IPS DF 6.9 (cell line): ENCODE measurements at regions not wholly inside any gene's neighbourhood (a gene's known extent, or its start where the extent isn't known, plus 50 kb on each side); places are given as distances from the start of the nearest gene placed in this dataset.

Experiments used
- DNase-seq: peaks from one replicate; pipeline ENCODE4 v3.0.0-alpha.2; 2013; ENCODE audit warnings: low read depth, low spot score
- H3K27ac ChIP-seq: one replicate; pipeline ENCODE4 v1.5.1; 2013; ENCODE audit warnings: low read length, control low read depth
- H3K27me3 ChIP-seq: 2 replicates; pipeline ENCODE4 v1.6.1; 2013; ENCODE audit warnings: mild to moderate bottlenecking, low read length; ENCODE audit not compliant: control insufficient read depth, insufficient read depth
- H3K36me3 ChIP-seq: 2 replicates; pipeline ENCODE4 v1.6.1; 2013; ENCODE audit warnings: low read length; ENCODE audit not compliant: control insufficient read depth, insufficient read depth
- H3K4me1 ChIP-seq: 2 replicates; pipeline ENCODE4 v1.6.1; 2013; ENCODE audit warnings: low read length; ENCODE audit not compliant: control insufficient read depth, insufficient read depth
- H3K4me3 ChIP-seq: 2 replicates; pipeline ENCODE4 v1.5.1; 2013; ENCODE audit warnings: mild to moderate bottlenecking, low read length
- H3K9me3 ChIP-seq: 2 replicates; pipeline ENCODE4 v1.6.1; 2013; ENCODE audit warnings: low read length, inconsistent platforms; ENCODE audit not compliant: control insufficient read depth, insufficient read depth
- WGBS: extraction: QIAGEN DNeasy Blood & Tissue Kit; methylation state at CpG from one replicate; pipeline ENCODE4 v1.1.7; 2013; ENCODE audit warnings: mixed read lengths, missing lambda C conversion rate; ENCODE audit not compliant: insufficient read length, insufficient coverage; 5-methylcytosine and 5-hydroxymethylcytosine counted together

- WGBS = no CpG with 5 or more reads among the region's 2 CpGs
Observed at GRCh38 chr5:155838394-155838793, 488.6 kb upstream of the SGCD start.

GRCh38 chr5:155839251-155840037 is 487.5 kb upstream of the SGCD start:
- H3K36me3 ChIP-seq = no peaks in the 10 kb centered on the region
- no CpG with 5 or more reads among the region's 5 CpGs for WGBS
- no peak overlapping the region for H3K27ac ChIP-seq
- H3K27me3 ChIP-seq = no peaks in the 10 kb centered on the region
- no peak for DNase-seq
- H3K4me1 ChIP-seq = no peaks in the 10 kb centered on the region
- H3K9me3 ChIP-seq = no peaks in the 10 kb centered on the region
- no peak overlapping the region for H3K4me3 ChIP-seq

More at GRCh38 chr5:155838394-155838793, 488.6 kb upstream of the SGCD start:
- H3K27me3 ChIP-seq = no peaks in the 10 kb centered on the region
- no peaks in the 10 kb centered on the region for H3K36me3 ChIP-seq
- H3K4me3 ChIP-seq = no peak overlapping the region
- no peaks in the 10 kb centered on the region for H3K4me1 ChIP-seq
- no peak overlapping the region for H3K27ac ChIP-seq
- no peak for DNase-seq
- no peaks in the 10 kb centered on the region for H3K9me3 ChIP-seq

- no peaks in the 10 kb centered on the region for H3K36me3 ChIP-seq
- H3K27ac ChIP-seq = no peak overlapping the region
- DNase-seq = no peak
- H3K27me3 ChIP-seq = no peaks in the 10 kb centered on the region
- H3K9me3 ChIP-seq = no peaks in the 10 kb centered on the region
- no peak overlapping the region for H3K4me3 ChIP-seq
- H3K4me1 ChIP-seq = no peaks in the 10 kb centered on the region
- no CpG with 5 or more reads among the region's 4 CpGs for WGBS
Observed at GRCh38 chr5:155844542-155844941, 482.4 kb upstream of the SGCD start.

GRCh38 chr5:155850370-155850769 is 476.6 kb upstream of the SGCD start:
- WGBS = no CpG with 5 or more reads among the region's 3 CpGs
- no peak for DNase-seq
- no peaks in the 10 kb centered on the region for H3K36me3 ChIP-seq
- no peak overlapping the region for H3K4me3 ChIP-seq
- H3K4me1 ChIP-seq = no peaks in the 10 kb centered on the region
- no peaks in the 10 kb centered on the region for H3K27me3 ChIP-seq
- H3K27ac ChIP-seq = no peak overlapping the region
- H3K9me3 ChIP-seq = no peaks in the 10 kb centered on the region

GRCh38 chr5:155866971-155867370 is 460.0 kb upstream of the SGCD start:
- DNase-seq = no peak
- no CpG with 5 or more reads among the region's 3 CpGs for WGBS
- Histone ChIP-seq H3K4me1 (no peaks in the 10 kb centered on the region), H3K27me3 (no peaks in the 10 kb centered on the region), H3K36me3 (no peaks in the 10 kb centered on the region), H3K4me3 (no peak overlapping the region), H3K9me3 (no peaks in the 10 kb centered on the region), H3K27ac (no peak overlapping the region)

- no peaks in the 10 kb centered on the region for H3K9me3 ChIP-seq
- no peak overlapping the region for H3K27ac ChIP-seq
- H3K36me3 ChIP-seq = no peaks in the 10 kb centered on the region
- no peaks in the 10 kb centered on the region for H3K27me3 ChIP-seq
- H3K4me3 ChIP-seq = no peak overlapping the region
- WGBS = no CpG with 5 or more reads among the region's 2 CpGs
- no peak for DNase-seq
- no peaks in the 10 kb centered on the region for H3K4me1 ChIP-seq
Observed at GRCh38 chr5:155867522-155868088, 459.4 kb upstream of the SGCD start.

GRCh38 chr5:155870636-155871035 is 456.3 kb upstream of the SGCD start:
- H3K4me3 ChIP-seq = no peak overlapping the region
- H3K9me3 ChIP-seq = no peaks in the 10 kb centered on the region
- H3K4me1 ChIP-seq = no peaks in the 10 kb centered on the region
- no peak overlapping the region for H3K27ac ChIP-seq
- no CpG with 5 or more reads among the region's 7 CpGs for WGBS
- H3K36me3 ChIP-seq = no peaks in the 10 kb centered on the region
- DNase-seq = no peak
- no peaks in the 10 kb centered on the region for H3K27me3 ChIP-seq

- H3K9me3 ChIP-seq = no peaks in the 10 kb centered on the region
- no peak overlapping the region for H3K4me3 ChIP-seq
- no peak overlapping the region for H3K27ac ChIP-seq
- H3K36me3 ChIP-seq = no peaks in the 10 kb centered on the region
- no peaks in the 10 kb centered on the region for H3K4me1 ChIP-seq
- no peak for DNase-seq
- H3K27me3 ChIP-seq = no peaks in the 10 kb centered on the region
- WGBS = no CpG with 5 or more reads among the region's 2 CpGs
Observed at GRCh38 chr5:155871623-155872022, 455.3 kb upstream of the SGCD start.

- H3K9me3 ChIP-seq = no peaks in the 10 kb centered on the region
- H3K36me3 ChIP-seq = no peaks in the 10 kb centered on the region
- no peak overlapping the region for H3K27ac ChIP-seq
- no peaks in the 10 kb centered on the region for H3K27me3 ChIP-seq
- WGBS = no CpG with 5 or more reads among the region's 4 CpGs
- H3K4me3 ChIP-seq = no peak overlapping the region
- no peak for DNase-seq
- H3K4me1 ChIP-seq = no peaks in the 10 kb centered on the region
Observed at GRCh38 chr5:155872629-155873220, 454.2 kb upstream of the SGCD start.

GRCh38 chr5:155878991-155879575 is 447.9 kb upstream of the SGCD start:
- H3K4me3 ChIP-seq = no peak overlapping the region
- DNase-seq = no peak

More at GRCh38 chr5:155878991-155879575, 447.9 kb upstream of the SGCD start:
- H3K4me1 ChIP-seq = no peaks in the 10 kb centered on the region
- no peaks in the 10 kb centered on the region for H3K9me3 ChIP-seq
- H3K27me3 ChIP-seq = no peaks in the 10 kb centered on the region
- no peaks in the 10 kb centered on the region for H3K36me3 ChIP-seq
- H3K27ac ChIP-seq = no peak overlapping the region
- no CpG with 5 or more reads among the region's 6 CpGs for WGBS
